NCI-H146 treated with DMSO at 0.1 percent for 48 hours (cell line): ENCODE measurements at regions not wholly inside any gene's neighbourhood (a gene's known extent, or its start where the extent isn't known, plus 50 kb on each side); places are given as distances from the start of the nearest gene placed in this dataset.

Experiments used
- DNase-seq: peaks from one replicate; lab custom pipeline; 2025; ENCODE audit not compliant: unreplicated experiment; lab: John Stamatoyannopoulos, UW

GRCh38 chr10:104574838-104575237 lies 66.3 kb upstream of the SORCS3 start:
- DNase-seq = no peak

GRCh38 chr10:104576611-104577010 lies 64.5 kb upstream of the SORCS3 start:
- no peak for DNase-seq

- DNase-seq = no peak
Measured at GRCh38 chr10:104577163-104577562, 63.9 kb upstream of the SORCS3 start.

- no peak for DNase-seq
Measured at GRCh38 chr10:104577861-104578521, 63.1 kb upstream of the SORCS3 start.

GRCh38 chr10:104578671-104579070 lies 62.4 kb upstream of the SORCS3 start:
- no peak for DNase-seq

GRCh38 chr10:104579136-104579535 lies 62.0 kb upstream of the SORCS3 start:
- no peak for DNase-seq

GRCh38 chr10:104580321-104580720 lies 60.8 kb upstream of the SORCS3 start:
- no peak for DNase-seq

GRCh38 chr10:104580774-104581675 lies 60.1 kb upstream of the SORCS3 start:
- peak; percentile 44 for DNase-seq

- no peak for DNase-seq
Measured at GRCh38 chr10:104581884-104582601, 59.0 kb upstream of the SORCS3 start.

- DNase-seq = peak; percentile 78
Measured at GRCh38 chr10:104582602-104582951, 58.5 kb upstream of the SORCS3 start.

GRCh38 chr10:104582966-104583365 lies 58.1 kb upstream of the SORCS3 start:
- DNase-seq = no peak

GRCh38 chr10:104584541-104584940 lies 56.5 kb upstream of the SORCS3 start:
- no peak for DNase-seq

GRCh38 chr10:104587751-104588150 lies 53.3 kb upstream of the SORCS3 start:
- DNase-seq = no peak

- no peak for DNase-seq
Measured at GRCh38 chr10:104589431-104589830, 51.7 kb upstream of the SORCS3 start.

GRCh38 chr10:104589871-104590270 lies 51.2 kb upstream of the SORCS3 start:
- no peak for DNase-seq
